Spleen (tissue), 7 donors: ENCODE measurements at regions not wholly inside any gene's neighbourhood (a gene's known extent, or its start where the extent isn't known, plus 50 kb on each side); places are given as distances from the start of the nearest gene placed in this dataset.

Experiments used
- CTCF ChIP-seq, 11 experiments: fragments of 200-600 bp in 7 of 11; fragments of 450-650 bp in 4 of 11; sonication (generic) in 4 of 11; IDR thresholded peaks in 8 of 11; conservative IDR thresholded peaks in 3 of 11; 1 replicate in 7 of 11; 2 replicates in 4 of 11; pipeline versions ENCODE4 v1.4.0 to v1.8.0; 2016 to 2021; ENCODE audit warnings: antibody characterized with exemption in 11 of 11, inconsistent platforms in 4 of 11, mild to moderate bottlenecking in 1 of 11
- POLR2A ChIP-seq, 3 donors: fragments of 450-650 bp; IDR thresholded peaks; one replicate each; pipeline ENCODE4 v1.5.1; 2017; ENCODE audit warnings: antibody characterized with exemption in 3 of 3, mild to moderate bottlenecking in 1 of 3
- POLR2AphosphoS5 ChIP-seq, 3 donors: sonication (generic); formaldehyde crosslinking; IDR thresholded peaks; one replicate each; pipeline ENCODE4 v1.5.1; 2017; ENCODE audit warnings: antibody characterized with exemption in 3 of 3
- donor health status: DM: no; HTN: no; CAD: no; lungs with moderate emphysema.
- donor health status: DM: no; HTN: no; CAD: no.
- donor health status: DM: no; HTN: no; CAD: no.

DNA sequence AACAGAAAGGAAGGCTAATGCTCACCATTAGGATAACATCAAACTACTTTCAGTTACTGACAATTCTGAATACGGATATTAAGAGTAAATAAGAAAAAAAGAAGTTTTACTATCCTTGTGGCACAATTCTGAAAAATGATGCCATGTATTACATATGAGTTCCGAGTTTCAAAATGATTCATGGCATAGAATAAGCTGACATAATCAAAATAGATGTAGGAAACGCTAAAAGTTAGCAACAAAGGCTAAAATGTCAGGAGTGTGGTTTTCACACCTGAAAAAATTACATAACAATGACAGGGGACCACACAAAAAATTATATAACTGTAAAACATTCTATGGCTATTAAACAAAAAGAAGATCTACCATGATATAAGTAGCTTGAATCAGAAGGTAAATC lies 1131.9 kb downstream of the OTOL1 start:
- TF ChIP-seq CTCF (IDR thresholded peaks at IDR 0.05 in 8 of 11, conservative IDR thresholded peaks at IDR 0.05 in 3 of 11) (no peak), POLR2A (IDR thresholded peaks at IDR 0.05) (no peak), POLR2AphosphoS5 (IDR thresholded peaks at IDR 0.05) (no peak)
